ENCODE measurements at regions not wholly inside any gene's neighbourhood (a gene's known extent, or its start where the extent isn't known, plus 50 kb on each side); places are given as distances from the start of the nearest gene placed in this dataset.

DNA sequence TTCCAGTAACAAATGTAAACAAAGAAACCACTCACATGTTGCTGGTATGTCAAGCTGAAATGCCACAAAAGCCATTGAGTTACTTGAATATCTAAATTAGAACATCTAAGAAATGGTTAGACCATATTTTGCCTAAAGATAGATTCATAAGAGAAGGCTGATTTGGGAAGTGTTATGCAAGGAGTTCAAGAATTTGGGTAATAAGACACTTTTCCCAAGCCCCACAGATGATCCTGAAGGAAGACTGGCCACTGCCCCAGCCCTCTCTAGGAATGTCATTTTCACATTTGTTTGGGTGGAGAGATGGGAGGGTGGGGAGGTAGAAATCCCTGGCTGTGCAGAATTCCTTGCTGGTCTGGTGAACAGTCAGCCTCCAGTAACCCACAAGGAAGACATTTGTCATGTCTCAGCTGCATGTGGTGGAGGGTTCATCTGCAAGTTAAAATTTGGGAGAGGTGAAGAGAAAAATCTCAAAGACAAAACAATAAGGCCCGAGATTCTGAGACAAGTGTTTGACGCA is 427.2 kb upstream of the KLF6 start:
- intact Hi-C loops (cut with micrococcal nuclease), result no loop called here

DNA sequence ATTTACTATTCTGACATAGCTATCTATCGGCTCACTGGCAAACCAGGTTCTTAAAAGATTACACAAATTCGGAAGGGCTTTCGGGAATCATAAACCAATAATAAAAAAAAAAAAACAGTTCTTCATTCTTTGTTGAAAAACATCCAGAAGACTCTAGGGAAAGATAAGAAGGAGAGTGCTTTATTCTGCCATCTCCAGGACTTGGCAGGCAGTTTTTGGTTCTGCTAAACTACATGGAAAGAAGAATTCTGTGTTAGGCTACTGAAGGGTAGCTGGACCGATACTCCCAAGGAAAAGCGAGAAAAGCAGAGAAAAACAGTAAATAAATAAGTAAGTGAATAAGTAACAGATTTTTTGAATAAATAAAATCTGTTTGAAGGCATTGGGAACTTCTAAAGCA is 423.5 kb upstream of the KLF6 start:
- intact Hi-C loops (cut with micrococcal nuclease), result no loop called here

DNA sequence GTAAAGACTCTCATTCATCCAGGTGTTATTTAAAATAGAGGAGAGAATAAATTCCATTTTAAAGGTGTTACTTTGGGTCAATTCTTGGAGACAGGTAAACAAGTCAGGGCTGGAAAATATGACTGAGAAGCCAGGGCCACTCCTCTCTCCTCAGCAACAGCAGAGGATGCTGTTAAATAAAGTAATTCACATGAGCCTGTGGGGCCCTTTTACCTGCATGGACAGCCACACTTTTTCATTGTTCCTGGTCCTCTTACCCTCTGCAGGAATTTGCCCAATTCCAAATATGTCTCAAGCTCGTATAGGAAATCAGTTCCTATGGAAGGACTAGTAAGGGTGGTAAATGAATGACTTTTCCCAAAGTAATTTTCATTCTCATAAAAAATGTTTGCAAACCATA is 420.1 kb upstream of the KLF6 start:
- intact Hi-C loops (cut with micrococcal nuclease), result no loop called here

DNA sequence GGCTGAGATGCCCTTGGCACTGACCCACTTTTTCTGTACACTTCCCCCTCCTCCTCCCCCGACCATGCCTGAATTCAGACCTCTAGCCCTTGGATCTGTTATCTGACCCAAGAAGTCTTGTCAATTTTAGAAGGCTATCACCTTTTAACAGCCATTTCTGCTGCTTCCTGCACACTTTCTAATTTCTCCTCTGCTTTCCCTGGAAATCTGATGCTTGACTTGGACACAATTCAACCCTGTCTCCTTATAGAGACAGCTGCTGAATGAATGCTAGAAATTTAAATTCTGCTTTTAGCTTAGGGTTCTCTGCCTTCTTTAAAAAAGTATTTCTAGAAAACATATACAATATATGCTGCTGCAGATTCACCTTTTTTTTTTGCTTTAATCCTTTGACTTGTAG is 417.9 kb upstream of the KLF6 start:
- intact Hi-C loops (cut with micrococcal nuclease), result no loop called here

DNA sequence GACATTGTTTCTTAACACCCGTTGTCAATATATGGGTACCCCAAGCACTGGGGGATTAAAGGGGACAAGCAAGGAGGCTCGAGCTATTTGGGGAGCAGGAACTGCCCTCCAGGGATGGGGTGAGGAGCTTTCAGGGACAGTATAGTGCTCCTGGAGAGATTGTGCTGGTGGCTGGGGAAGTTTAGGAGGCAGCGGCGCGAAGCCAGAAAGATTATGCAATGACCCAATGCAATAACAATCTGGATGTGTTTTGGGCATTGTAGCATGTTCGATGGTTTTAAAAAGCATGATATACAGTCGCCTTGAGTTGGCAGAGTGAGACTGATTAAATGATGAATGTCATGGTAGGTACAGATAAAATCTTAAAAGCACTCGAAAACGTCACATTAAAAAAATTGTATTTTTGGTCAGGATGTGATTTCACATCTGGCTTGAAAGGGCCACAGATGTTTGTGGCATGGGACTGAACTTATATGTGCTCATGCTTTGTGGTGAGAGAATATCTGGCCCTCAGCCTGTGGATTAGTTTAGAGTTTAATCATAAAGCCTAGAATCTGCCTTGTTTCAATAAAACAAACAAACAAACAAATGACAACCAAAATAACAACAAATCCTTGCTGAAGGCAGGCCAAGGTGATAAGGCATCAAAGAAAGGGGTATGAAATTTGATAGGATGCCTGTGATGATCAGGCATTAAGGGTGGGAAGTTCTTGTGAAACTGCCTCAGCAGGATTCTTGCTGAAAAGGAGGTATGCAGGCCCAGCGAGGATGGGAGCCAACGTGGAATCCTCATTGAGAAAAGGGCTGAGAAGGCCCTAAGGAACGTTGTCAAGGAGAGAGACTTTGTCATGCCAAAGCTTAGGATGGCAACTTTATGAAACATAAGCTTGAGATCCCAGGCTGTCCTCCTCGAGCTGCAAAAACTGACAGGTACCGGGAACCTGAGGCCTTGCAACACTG is 417.1 kb upstream of the KLF6 start:
- intact Hi-C loops (cut with micrococcal nuclease), result no loop called here

DNA sequence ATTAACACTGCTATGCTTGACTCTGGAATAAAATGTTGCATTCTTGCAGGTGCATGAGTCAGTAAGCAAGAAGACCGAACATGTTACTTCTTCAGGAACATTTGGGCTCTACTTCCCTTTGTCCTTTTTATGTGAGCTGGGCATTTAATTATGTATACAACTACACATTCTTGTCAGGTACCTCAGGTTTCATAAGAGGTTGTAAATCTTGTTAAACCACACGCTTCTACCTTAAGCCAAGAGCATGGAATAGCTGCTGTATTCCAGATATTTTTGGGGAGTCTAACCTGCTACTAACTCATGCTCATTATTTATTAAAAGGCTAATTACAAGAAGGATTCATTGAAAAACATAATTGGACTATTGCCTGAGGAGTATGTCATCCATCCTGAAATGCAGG is 414.2 kb upstream of the KLF6 start:
- intact Hi-C loops (cut with micrococcal nuclease), result no loop called here

DNA sequence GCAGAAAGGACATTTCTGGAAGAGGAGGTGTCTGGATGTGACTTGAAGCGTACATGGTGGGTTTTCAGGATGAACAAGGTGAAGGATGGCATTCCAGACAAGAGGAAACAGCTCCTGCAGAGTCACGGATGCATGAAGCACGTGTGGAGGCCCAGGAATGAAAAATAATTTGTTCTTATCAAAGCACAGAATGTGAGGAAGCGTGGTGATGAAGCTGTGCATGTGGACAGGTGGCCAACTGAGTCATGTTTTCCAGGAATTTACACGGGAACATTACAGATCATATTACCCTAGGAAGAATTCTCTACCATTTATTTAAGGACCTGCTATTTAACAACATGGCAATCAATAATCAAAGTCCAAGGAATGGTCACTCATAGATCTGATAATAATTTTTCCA is 413.2 kb upstream of the KLF6 start:
- intact Hi-C loops (cut with micrococcal nuclease), result no loop called here

DNA sequence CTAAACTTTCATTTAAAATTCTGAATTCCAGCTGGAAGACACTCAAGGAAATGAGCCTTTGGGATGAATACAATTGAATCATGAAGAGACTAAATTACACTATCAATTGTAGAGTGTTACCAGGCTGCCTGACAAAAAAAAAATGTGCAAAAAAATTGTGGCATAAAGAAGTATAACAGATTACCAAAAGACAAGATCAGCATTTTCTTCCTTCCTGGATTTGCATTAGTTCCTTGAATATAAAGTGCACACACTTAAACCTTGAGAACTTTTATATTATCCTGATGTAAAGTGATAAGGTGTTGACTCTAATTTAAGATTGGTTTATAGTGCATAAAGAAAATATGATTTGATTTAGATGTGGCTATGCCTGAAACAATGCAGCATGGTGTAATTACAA is 412.7 kb upstream of the KLF6 start:
- intact Hi-C loops (cut with micrococcal nuclease), result no loop called here

DNA sequence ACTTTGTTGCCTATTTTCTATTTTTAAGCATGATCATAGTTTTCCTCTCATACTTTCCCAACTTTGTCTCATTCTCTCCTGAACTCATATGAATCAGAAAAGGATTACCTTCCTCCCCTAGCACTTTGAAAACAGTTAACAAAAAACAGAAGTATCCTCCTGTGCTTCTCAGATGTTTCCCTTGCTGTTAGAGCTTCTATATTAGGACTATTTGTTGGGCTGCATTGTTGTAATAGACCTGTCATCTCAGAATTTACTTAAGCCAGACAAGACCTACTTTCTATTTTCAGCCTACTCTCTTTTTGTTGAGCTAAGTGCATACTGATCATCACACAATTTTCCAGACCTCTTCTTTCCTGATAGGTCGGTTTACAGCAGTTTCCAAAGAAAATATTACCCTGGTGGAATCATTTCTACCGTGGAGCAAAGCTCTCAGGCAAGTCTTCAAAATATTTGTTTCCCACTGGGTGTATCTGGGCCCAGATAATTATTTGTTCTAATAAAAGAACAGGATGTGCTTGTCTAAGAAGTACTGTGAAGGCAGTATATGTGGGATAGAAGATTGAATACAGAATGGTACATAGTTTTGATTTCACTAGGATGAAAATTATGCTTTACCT is 411.9 kb upstream of the KLF6 start:
- intact Hi-C loops (cut with micrococcal nuclease), result no loop called here

DNA sequence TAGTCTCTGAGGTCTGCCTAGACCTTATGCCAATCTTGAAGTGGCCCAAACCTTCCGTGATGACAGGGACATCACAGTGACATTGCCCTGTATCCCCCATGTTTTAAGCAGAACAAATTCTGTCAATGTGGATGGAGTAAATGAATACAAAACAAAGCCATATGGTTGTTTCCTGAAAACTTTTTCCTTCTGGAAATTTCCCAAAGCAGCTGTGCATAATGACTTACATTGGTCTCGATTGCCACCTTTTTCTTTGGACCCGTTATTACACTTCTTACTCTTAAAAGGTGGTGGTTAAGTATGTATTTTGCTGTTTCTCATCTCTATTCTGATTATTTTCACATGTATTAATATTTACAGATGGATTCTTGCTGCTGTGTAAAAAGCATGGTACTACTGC is 411.2 kb upstream of the KLF6 start:
- intact Hi-C loops (cut with micrococcal nuclease), result no loop called here

DNA sequence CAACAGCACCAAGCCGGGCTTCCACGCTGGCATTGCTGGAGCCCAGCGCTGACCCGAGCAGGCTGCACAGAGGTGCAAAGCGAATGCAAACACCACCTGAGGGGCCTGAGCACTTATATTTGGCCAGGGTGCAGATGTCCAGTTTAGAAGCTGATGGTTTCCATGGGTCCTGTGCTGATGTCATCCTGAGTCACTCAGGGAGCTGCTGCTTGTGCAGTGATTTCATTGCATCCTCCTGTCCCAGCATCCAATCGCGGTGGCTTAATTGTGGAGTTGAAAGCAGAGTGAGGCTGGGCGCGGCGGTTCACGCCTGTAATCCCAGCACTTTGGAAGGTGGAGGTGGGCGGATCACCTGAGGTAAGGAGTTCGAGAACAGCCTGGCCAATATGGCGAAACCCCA is 410.2 kb upstream of the KLF6 start:
- intact Hi-C loops (cut with micrococcal nuclease), result no loop called here

DNA sequence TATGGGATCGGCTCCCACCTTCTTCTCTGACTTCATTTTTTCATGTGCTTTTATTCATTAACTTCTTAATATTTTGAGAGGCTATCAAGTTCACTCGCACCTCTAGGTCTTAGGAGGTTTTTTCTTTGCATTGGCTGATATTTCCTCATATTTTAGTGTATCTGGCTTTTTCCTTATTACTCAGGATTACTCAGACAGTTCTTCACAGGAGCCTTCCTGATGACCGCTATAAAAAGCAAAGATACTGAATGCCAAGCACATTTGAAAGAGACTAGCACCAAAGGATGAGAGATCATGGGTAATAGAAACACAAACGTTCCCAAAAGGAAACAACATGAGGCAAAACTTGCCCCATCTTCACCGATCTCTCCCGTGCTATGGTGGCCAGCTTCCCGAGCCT is 409.2 kb upstream of the KLF6 start:
- intact Hi-C loops (cut with micrococcal nuclease), result no loop called here

DNA sequence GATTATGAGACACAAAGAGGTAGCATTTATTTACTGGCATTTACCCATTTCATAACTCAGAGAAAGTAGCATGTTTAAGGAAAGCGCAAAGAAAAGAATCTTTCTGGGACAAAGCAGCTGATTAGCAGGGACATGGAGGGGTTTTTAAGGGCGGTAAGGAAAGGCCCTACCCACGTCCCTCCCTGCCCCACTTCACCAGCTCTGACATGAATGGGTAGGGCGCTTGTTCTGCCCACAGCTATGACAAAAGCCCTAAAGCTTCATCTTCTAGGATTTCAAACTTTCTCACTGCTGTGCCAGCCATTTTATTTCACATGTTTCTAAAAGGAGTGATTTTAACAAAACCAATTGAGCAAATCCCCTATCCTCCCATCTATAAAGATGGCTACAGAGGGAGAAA is 406.9 kb upstream of the KLF6 start:
- intact Hi-C loops (cut with micrococcal nuclease), result no loop called here

DNA sequence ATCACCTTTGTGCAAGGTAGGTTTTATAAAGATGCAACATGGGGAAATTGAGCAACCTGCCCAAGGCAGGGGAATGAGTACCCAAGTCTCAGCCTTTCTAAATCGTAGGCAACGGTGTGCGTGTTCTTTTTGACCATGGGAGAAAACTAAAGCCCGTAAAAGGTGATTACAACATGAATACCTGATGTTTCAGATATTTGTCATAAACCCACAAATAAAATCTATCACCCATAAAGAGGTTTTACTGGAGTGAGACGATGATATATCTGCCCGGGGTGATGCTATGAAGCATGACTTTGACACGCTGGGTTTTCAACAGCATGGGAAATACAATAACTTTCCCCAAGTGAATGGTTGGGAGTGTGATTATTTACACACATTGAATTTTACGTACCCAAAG is 406.3 kb upstream of the KLF6 start:
- intact Hi-C loops (cut with micrococcal nuclease), result no loop called here

DNA sequence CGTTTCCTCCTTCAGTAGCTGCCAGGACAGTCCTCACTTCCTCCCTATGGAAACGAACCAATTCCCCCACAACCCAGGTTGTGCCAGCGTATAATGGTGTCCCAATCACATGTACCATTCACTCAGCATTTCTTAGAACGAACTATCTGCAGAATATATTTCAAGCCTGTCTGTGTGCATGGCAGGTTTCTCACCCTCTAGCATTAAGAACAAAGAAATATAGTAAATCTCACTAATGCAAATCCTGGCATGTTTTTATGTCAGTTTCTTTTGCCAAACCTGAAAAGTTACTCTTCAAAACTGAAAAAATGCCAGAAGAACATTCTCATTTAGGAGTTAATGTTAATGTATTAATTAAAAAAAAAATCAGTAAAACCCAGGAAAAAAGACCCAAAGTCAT is 405.9 kb upstream of the KLF6 start:
- intact Hi-C loops (cut with micrococcal nuclease), result no loop called here

DNA sequence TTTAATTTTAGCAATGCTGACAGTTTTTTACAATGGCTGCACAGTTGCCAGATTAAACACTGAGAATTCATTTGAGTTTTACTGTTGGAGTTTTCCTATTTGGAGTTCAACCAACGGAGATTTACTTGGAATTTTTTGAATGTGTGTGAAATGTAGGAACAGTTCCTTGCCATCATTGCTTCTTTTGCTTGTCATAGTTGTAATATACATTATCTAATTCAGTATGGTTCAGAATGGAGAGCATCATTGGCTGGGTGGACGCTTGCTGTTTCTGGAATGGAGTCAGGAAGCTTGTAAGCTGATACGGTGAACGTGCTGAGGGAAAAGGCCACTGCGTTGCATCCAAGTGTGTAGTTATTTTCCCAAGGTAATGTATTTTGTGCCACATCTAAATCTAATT is 404.3 kb upstream of the KLF6 start:
- intact Hi-C loops (cut with micrococcal nuclease), result no loop called here

DNA sequence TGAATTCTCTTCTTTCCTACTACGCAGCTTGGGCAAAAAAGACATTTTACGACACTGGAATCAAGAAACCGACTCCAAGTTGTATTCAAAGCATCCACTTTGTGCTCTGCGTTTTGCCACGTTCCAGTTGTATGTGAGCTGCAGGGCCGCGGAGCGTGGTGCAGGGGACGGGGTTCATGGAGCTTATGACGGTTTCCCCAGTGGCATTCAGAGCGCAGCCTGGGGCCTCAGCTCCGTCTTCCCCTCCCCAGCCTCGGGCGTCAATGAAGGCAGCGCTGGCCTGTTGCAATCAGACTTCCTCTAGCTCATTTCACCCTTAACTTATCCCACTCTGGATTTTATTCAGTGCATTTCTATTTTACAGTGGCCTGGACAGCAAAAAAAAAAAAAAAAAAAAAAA is 403.4 kb upstream of the KLF6 start:
- intact Hi-C loops (cut with micrococcal nuclease), result no loop called here

DNA sequence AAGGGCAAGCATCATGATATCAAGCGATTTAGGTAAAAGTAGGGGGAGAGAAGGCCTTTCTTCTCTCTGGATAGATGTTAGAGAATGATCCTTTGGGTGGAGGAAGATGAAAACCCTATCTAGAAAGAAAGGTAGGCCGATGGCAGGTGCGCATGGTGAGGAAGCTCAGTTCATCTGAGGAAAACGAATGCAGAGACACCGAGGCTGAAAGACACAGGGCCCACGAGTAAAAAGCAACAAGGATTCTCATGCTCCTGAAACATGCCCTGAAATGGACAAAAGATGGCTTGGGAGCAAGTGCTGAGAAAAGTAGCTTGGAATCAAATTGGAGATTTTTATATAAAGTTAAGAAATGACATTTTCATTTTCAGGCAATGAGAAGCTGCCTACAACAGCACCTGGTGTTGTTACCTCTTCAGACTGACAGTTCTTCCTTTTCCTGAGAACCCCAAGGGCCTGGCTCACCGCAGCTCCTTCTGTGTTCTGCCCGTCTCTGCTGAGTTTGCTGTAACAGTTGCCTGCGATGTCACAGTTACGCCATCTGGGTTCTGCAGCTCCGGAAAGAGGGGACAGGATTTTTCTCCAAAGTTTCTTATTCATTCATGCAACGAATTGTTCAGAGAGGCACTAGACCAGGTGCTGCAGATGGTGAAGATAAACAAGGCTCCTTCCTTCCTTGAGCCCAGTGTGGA is 402.0 kb upstream of the KLF6 start:
- intact Hi-C loops (cut with micrococcal nuclease), result no loop called here

DNA sequence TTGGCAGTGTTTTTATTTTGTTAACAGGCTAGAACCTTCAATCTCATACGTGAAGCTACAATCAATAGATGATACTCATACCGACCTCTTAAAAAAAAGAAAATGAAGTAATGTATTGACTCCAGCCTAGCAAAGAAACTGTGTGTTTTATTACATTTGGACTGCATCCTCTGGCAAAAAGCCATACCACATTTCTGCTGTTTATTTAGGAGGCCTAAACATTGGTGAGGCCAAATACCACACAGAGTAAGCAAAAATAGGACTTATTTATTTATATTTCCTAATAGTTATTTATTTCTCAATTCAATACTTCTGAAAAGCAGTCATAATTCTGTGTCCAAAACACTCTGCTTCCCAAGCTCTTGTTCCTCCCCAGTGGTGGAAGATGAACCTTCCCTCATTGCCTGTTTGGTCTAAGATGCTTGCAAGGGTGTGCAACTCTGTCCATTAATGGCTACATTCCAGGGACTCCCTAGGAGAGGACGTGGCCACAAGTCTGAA is 398.8 kb upstream of the KLF6 start:
- intact Hi-C loops (cut with micrococcal nuclease), result loop anchor here (5.0 kb wide), 2 partner anchors 282 to 377 kb away; no protein-coding TSS in a partner anchor

DNA sequence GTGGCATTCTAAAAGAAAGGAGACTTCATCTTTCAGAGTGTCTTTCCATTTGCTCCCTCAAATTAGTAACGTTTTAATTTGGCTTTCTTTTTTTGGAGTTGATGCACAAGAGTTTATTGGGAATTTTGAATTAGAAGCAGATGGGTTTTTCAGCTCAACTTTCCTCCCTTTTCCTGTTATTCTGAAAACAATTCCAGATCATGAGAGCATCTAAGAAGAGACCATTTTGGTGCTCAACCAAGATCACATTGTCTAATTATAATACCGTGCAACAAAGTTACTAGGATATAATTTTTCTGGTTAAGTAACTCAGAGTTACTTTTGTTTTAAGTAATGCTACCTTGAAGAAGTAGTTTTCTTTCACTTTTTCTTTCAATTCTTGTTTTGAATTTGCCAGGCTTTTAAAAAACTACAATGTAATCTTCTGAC is 396.6 kb upstream of the KLF6 start:
- intact Hi-C loops (cut with micrococcal nuclease), result loop anchor here (1.0 to 5.0 kb wide), 4 partner anchors 49 to 374 kb away; no protein-coding TSS in a partner anchor

DNA sequence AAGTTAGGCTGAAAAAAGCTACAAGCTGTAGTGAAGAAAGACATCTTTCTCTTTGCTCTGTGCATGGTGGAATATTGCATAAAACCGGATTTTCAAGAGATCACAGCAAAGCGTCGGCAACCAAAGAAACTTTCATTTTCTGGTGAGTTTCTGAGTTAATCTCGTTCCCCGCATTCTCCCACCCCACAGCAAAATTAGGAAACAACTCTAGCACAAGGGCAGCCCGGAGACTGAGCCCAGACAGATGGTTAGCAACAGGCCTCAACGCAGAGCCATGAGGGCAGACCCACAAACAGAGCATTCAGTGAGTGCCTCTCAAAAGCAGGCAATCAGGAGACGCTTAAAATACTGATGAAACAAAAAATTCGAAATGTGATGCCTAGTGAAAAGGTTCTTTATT is 396.1 kb upstream of the KLF6 start:
- intact Hi-C loops (cut with micrococcal nuclease), result loop anchor here (1.0 to 5.0 kb wide), 4 partner anchors 49 to 374 kb away; no protein-coding TSS in a partner anchor

DNA sequence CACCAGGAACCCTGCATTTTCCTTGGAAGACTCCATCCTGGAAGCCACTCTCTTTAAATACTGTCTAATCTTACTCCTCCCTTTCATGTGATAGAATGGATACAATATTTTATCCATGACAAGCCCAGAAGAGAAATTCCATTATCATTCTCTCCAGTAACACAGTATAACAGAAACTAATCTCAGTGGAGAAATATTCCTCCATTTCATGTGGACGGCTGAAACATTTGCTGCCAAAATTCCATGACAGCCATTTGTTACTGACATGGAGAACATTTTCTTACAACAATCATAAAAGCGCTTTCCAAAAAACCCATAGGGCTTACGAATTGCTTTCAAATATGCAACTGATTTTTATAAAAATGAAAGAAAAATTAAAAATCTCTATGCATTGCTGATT is 392.8 kb upstream of the KLF6 start:
- intact Hi-C loops (cut with micrococcal nuclease), result no loop called here
